Endodermal cell (in vitro differentiated cells): ENCODE measurements at regions not wholly inside any gene's neighbourhood (a gene's known extent, or its start where the extent isn't known, plus 50 kb on each side); places are given as distances from the start of the nearest gene placed in this dataset.

Source experiments
- DNase-seq: peaks from one replicate; pipeline ENCODE4 v3.0.0-alpha.2; 2017
- H3K27ac ChIP-seq: 2 replicates; pipeline ENCODE4 v1.5.1; 2013; ENCODE audit warnings: mild to moderate bottlenecking, low read depth, low read length, moderate library complexity
- H3K27me3 ChIP-seq: 2 replicates; pipeline ENCODE4 v1.6.1; 2013; ENCODE audit warnings: mild to moderate bottlenecking, low read length, moderate library complexity; ENCODE audit not compliant: insufficient read depth, control insufficient read depth, poor library complexity, severe bottlenecking
- H3K36me3 ChIP-seq: 2 replicates; pipeline ENCODE4 v1.7.0; 2013; ENCODE audit warnings: mild to moderate bottlenecking, low read length, moderate library complexity; ENCODE audit not compliant: control insufficient read depth, insufficient read depth
- H3K4me1 ChIP-seq: one replicate; pipeline ENCODE4 v1.7.0; 2013; ENCODE audit warnings: low read length; ENCODE audit not compliant: control insufficient read depth, insufficient read depth
- H3K4me3 ChIP-seq: 2 replicates; pipeline ENCODE4 v1.5.1; 2013; ENCODE audit warnings: mild to moderate bottlenecking, low read length, moderate library complexity
- H3K9ac ChIP-seq: 2 replicates; pipeline ENCODE4 v1.6.1; 2013; ENCODE audit warnings: mild to moderate bottlenecking, low read length, moderate library complexity; ENCODE audit not compliant: poor library complexity, severe bottlenecking; ENCODE audit errors: extremely low read depth
- H3K9me3 ChIP-seq: 2 replicates; pipeline ENCODE4 v1.6.1; 2013; ENCODE audit warnings: mild to moderate bottlenecking, low read length, moderate library complexity; ENCODE audit not compliant: control insufficient read depth
- H3K27ac Mint-ChIP-seq: 2 replicates; pipeline ENCODE4 v1.8.0; 2020; ENCODE audit warnings: mixed read lengths
- H3K27me3 Mint-ChIP-seq: 2 replicates; pipeline ENCODE4 v1.8.0; 2021; ENCODE audit warnings: mild to moderate bottlenecking, mixed read lengths; ENCODE audit not compliant: insufficient read depth
- H3K36me3 Mint-ChIP-seq: 2 replicates; pipeline ENCODE4 v1.8.0; 2020; ENCODE audit warnings: low read depth, mixed read lengths
- H3K4me1 Mint-ChIP-seq: 2 replicates; pipeline ENCODE4 v1.8.0; 2020; ENCODE audit warnings: mixed read lengths
- H3K4me3 Mint-ChIP-seq: 2 replicates; pipeline ENCODE4 v1.8.0; 2020; ENCODE audit warnings: mild to moderate bottlenecking, moderate library complexity, mixed read lengths
- H3K9me3 Mint-ChIP-seq: 2 replicates; pipeline ENCODE4 v1.8.0; 2020; ENCODE audit warnings: mild to moderate bottlenecking, mixed read lengths
- CTCF ChIP-seq: fragments of 200-600 bp; sonication (generic); conservative IDR thresholded peaks from 2 replicates; pipeline ENCODE4 v1.5.0; 2021; ENCODE audit warnings: antibody characterized with exemption, mild to moderate bottlenecking
- WGBS, 2 experiments: methylation state at CpG; one replicate each; pipeline versions ENCODE4 v1.1.5 to v1.1.7; 2013; ENCODE audit warnings: missing lambda C conversion rate in 2 of 2, mixed read lengths in 1 of 2; ENCODE audit not compliant: insufficient coverage in 1 of 2, insufficient read length in 1 of 2; 5-methylcytosine and 5-hydroxymethylcytosine counted together

- 94 to 100% methylated on average over 1 to 3 of the region's 3 CpGs for WGBS, 2 experiments
- Mint-ChIP-seq H3K4me1 (no peaks in the 10 kb centered on the region), H3K9me3 (no peaks in the 10 kb centered on the region), H3K27ac (no peak overlapping the region), H3K4me3 (no peak overlapping the region), H3K27me3 (no peaks in the 10 kb centered on the region), H3K36me3 (no peaks in the 10 kb centered on the region)
- no peak for TF ChIP-seq CTCF
- Histone ChIP-seq H3K9ac (no peak overlapping the region), H3K36me3 (no peaks in the 10 kb centered on the region), H3K27ac (no peak overlapping the region), H3K4me1 (no peaks in the 10 kb centered on the region), H3K4me3 (no peak overlapping the region), H3K9me3 (no peaks in the 10 kb centered on the region), H3K27me3 (no peaks in the 10 kb centered on the region)
- DNase-seq, result no peak
These were observed 597.3 kb downstream of the GABRG2 start for GRCh38 chr5:162664846-162665245.

GRCh38 chr5:162668926-162669325 is 601.4 kb downstream of the GABRG2 start:
- no peaks in the 10 kb centered on the region for H3K9me3 Mint-ChIP-seq
- TF ChIP-seq CTCF, result no peak
- no peaks in the 10 kb centered on the region for H3K9me3 ChIP-seq
- no peak overlapping the region for H3K4me3 ChIP-seq
- no peaks in the 10 kb centered on the region for H3K27me3 Mint-ChIP-seq
- H3K27ac ChIP-seq, result no peak overlapping the region
- H3K4me3 Mint-ChIP-seq, result no peak overlapping the region
- H3K27me3 ChIP-seq, result no peaks in the 10 kb centered on the region
- no peak overlapping the region for H3K9ac ChIP-seq
- no peaks in the 10 kb centered on the region for H3K36me3 ChIP-seq
- no peak overlapping the region for H3K27ac Mint-ChIP-seq
- no peaks in the 10 kb centered on the region for H3K4me1 Mint-ChIP-seq
- H3K4me1 ChIP-seq, result no peaks in the 10 kb centered on the region
- WGBS, 2 experiments, result 85% methylated on average over 1 of the region's 3 CpGs; no CpG with 5 or more reads in 1 of the 2 experiments
- no peak for DNase-seq
- H3K36me3 Mint-ChIP-seq, result no peaks in the 10 kb centered on the region

- Mint-ChIP-seq H3K4me3 (no peak overlapping the region), H3K27me3 (no peaks in the 10 kb centered on the region), H3K9me3 (no peaks in the 10 kb centered on the region), H3K27ac (no peak overlapping the region), H3K36me3 (no peaks in the 10 kb centered on the region), H3K4me1 (no peaks in the 10 kb centered on the region)
- Histone ChIP-seq H3K9ac (no peak overlapping the region), H3K36me3 (no peaks in the 10 kb centered on the region), H3K4me1 (no peaks in the 10 kb centered on the region), H3K27me3 (no peaks in the 10 kb centered on the region), H3K27ac (no peak overlapping the region), H3K4me3 (no peak overlapping the region), H3K9me3 (no peaks in the 10 kb centered on the region)
- no peak for TF ChIP-seq CTCF
- 95% methylated on average over 1 of the region's 1 CpG; no CpG with 5 or more reads in 1 of the 2 experiments for WGBS, 2 experiments
- DNase-seq, result no peak
These were observed 604.5 kb downstream of the GABRG2 start for GRCh38 chr5:162672061-162672460.
